Immature natural killer cell (primary cell): ENCODE measurements at regions not wholly inside any gene's neighbourhood (a gene's known extent, or its start where the extent isn't known, plus 50 kb on each side); places are given as distances from the start of the nearest gene placed in this dataset.

Experiments
- DNase-seq, 3 donors: peaks; one replicate each; pipeline ENCODE4 v3.0.0; 2022; ENCODE audit warnings: mixed read lengths in 1 of 3
- H3K27ac Mint-ChIP-seq, 6 donors: one replicate each; pipeline ENCODE4 v1.8.0; 2020; ENCODE audit warnings: mixed read lengths in 6 of 6, mild to moderate bottlenecking in 5 of 6, inconsistent platforms in 4 of 6, moderate library complexity in 3 of 6
- H3K27me3 Mint-ChIP-seq, 3 donors: one replicate each; pipeline ENCODE4 v1.8.0; 2020 to 2021; ENCODE audit warnings: low read depth in 3 of 3, mild to moderate bottlenecking in 3 of 3, mixed read lengths in 3 of 3, moderate library complexity in 3 of 3, inconsistent platforms in 1 of 3
- H3K36me3 Mint-ChIP-seq, 3 donors: one replicate each; pipeline ENCODE4 v1.8.0; 2020; ENCODE audit warnings: mixed read lengths in 3 of 3, inconsistent platforms in 2 of 3, mild to moderate bottlenecking in 2 of 3
- H3K4me1 Mint-ChIP-seq, 2 donors: one replicate each; pipeline ENCODE4 v1.8.0; 2020; ENCODE audit warnings: inconsistent platforms in 2 of 2, mild to moderate bottlenecking in 2 of 2, mixed read lengths in 2 of 2, moderate library complexity in 1 of 2
- H3K4me3 Mint-ChIP-seq, 5 donors: one replicate each; pipeline ENCODE4 v1.8.0; 2020; ENCODE audit warnings: mild to moderate bottlenecking in 5 of 5, mixed read lengths in 5 of 5, inconsistent platforms in 3 of 5, moderate library complexity in 3 of 5
- H3K9me3 Mint-ChIP-seq, 6 donors: one replicate each; pipeline ENCODE4 v1.8.0; 2020; ENCODE audit warnings: mild to moderate bottlenecking in 6 of 6, mixed read lengths in 6 of 6, inconsistent platforms in 4 of 6, moderate library complexity in 3 of 6

DNA sequence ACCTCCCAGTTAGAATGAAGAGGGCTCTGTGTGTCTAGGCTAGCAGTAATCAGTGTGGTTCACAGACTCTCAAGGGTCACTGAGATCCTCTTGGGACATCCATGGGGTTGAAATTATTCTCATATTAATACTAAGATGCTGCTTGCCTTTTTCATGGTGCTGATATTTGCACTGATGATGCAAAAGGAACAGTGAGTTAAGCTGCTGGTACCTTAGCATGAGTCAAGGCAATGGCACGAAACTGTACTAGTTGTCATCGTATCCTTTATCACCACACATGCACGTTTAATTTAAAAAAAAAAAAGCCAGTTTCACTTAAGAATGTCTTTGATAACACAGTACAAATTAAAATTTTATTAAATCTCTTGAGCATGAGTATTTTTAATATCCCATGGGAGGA, 151.9 kb upstream of the TANK start:
- Mint-ChIP-seq H3K27ac (no peak overlapping the region), H3K27me3 (peaks cover 4 to 12% (median 9%) of the 10 kb centered on the region in 3 donors), H3K9me3 (peaks cover 0 to 4% (median 0%) of the 10 kb centered on the region in 6 donors), H3K4me1 (no peaks in the 10 kb centered on the region), H3K4me3 (no peak overlapping the region), H3K36me3 (no peaks in the 10 kb centered on the region)
- DNase-seq, result no peak

GRCh38 chr2:161010503-161011015, 149.7 kb upstream of the TANK start:
- Mint-ChIP-seq H3K36me3 (no peaks in the 10 kb centered on the region), H3K4me3 (no peak overlapping the region), H3K4me1 (no peaks in the 10 kb centered on the region), H3K27me3 (peaks cover 6 to 22% (median 12%) of the 10 kb centered on the region in 3 donors), H3K9me3 (peaks cover 0 to 11% (median 5%) of the 10 kb centered on the region in 6 donors), H3K27ac (no peak overlapping the region)
- no peak for DNase-seq

- Mint-ChIP-seq H3K4me3 (no peak overlapping the region), H3K27me3 (peaks cover 2 to 12% (median 4%) of the 10 kb centered on the region in 3 donors), H3K9me3 (peaks cover 0 to 14% (median 5%) of the 10 kb centered on the region in 6 donors), H3K36me3 (no peaks in the 10 kb centered on the region), H3K27ac (no peak overlapping the region), H3K4me1 (no peaks in the 10 kb centered on the region)
- no peak for DNase-seq
These were observed 142.3 kb upstream of the TANK start for GRCh38 chr2:161017780-161018470.

- no peak for DNase-seq
- Mint-ChIP-seq H3K27me3 (peaks cover 1 to 8% (median 2%) of the 10 kb centered on the region in 3 donors), H3K36me3 (no peaks in the 10 kb centered on the region), H3K4me3 (no peak overlapping the region), H3K4me1 (no peaks in the 10 kb centered on the region), H3K9me3 (peaks cover 0 to 13% (median 4%) of the 10 kb centered on the region in 6 donors), H3K27ac (no peak overlapping the region)
These were observed 140.9 kb upstream of the TANK start for GRCh38 chr2:161019311-161019710.

GRCh38 chr2:161020437-161020836, 139.8 kb upstream of the TANK start:
- H3K27me3 Mint-ChIP-seq, result peaks cover 0 to 2% (median 2%) of the 10 kb centered on the region in 3 donors
- no peak overlapping the region for H3K27ac Mint-ChIP-seq
- H3K36me3 Mint-ChIP-seq, result no peaks in the 10 kb centered on the region
- no peak overlapping the region for H3K4me3 Mint-ChIP-seq
- no peak for DNase-seq
- H3K4me1 Mint-ChIP-seq, result no peaks in the 10 kb centered on the region
- H3K9me3 Mint-ChIP-seq, result peaks cover 0 to 4% (median 0%) of the 10 kb centered on the region in 6 donors

- no peak overlapping the region for H3K4me3 Mint-ChIP-seq
- peaks cover 0 to 4% (median 2%) of the 10 kb centered on the region in 3 donors for H3K27me3 Mint-ChIP-seq
- DNase-seq, result no peak
- no peaks in the 10 kb centered on the region for H3K4me1 Mint-ChIP-seq
- no peak overlapping the region for H3K27ac Mint-ChIP-seq
- H3K36me3 Mint-ChIP-seq, result peaks cover 0 to 5% (median 0%) of the 10 kb centered on the region in 3 donors
- H3K9me3 Mint-ChIP-seq, result no peaks in the 10 kb centered on the region
These were observed 131.6 kb upstream of the TANK start for GRCh38 chr2:161028581-161028980.

GRCh38 chr2:161029321-161029720, 130.9 kb upstream of the TANK start:
- Mint-ChIP-seq H3K4me3 (no peak overlapping the region), H3K9me3 (no peaks in the 10 kb centered on the region), H3K4me1 (no peaks in the 10 kb centered on the region), H3K27me3 (peaks cover 0 to 4% (median 2%) of the 10 kb centered on the region in 3 donors), H3K27ac (no peak overlapping the region), H3K36me3 (peaks cover 0 to 5% (median 0%) of the 10 kb centered on the region in 3 donors)
- DNase-seq, result no peak

- H3K9me3 Mint-ChIP-seq, result no peaks in the 10 kb centered on the region
- no peak overlapping the region for H3K27ac Mint-ChIP-seq
- no peak for DNase-seq
- H3K4me1 Mint-ChIP-seq, result no peaks in the 10 kb centered on the region
- H3K4me3 Mint-ChIP-seq, result no peak overlapping the region
- H3K36me3 Mint-ChIP-seq, result peaks cover 0 to 5% (median 0%) of the 10 kb centered on the region in 3 donors
- H3K27me3 Mint-ChIP-seq, result peaks cover 0 to 4% (median 0%) of the 10 kb centered on the region in 3 donors
These were observed 129.8 kb upstream of the TANK start for GRCh38 chr2:161030260-161031063.

DNA sequence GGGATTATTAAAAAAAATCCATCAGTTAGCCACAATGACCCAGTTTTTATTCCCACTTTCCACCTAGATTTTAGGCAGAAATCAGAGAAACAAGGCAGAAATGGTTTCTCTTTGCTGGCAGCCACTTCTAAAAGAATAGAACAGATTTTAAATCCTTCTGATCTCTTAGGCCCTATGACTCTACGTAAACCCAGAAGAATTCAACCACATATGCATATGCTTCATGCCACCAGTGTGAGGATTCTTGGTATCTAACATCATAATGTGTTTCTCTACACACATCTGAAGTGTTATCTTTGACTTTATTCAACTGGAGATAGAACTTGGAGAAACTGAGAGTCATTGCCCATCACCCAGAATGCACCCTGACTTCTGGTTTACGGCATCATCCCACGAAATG, 128.7 kb upstream of the TANK start:
- Mint-ChIP-seq H3K4me3 (no peak overlapping the region), H3K27ac (no peak overlapping the region), H3K9me3 (no peaks in the 10 kb centered on the region), H3K4me1 (no peaks in the 10 kb centered on the region), H3K36me3 (peaks cover 0 to 5% (median 0%) of the 10 kb centered on the region in 3 donors), H3K27me3 (peaks cover 0 to under 1% (median 0%) of the 10 kb centered on the region in 3 donors)
- DNase-seq, result no peak

DNA sequence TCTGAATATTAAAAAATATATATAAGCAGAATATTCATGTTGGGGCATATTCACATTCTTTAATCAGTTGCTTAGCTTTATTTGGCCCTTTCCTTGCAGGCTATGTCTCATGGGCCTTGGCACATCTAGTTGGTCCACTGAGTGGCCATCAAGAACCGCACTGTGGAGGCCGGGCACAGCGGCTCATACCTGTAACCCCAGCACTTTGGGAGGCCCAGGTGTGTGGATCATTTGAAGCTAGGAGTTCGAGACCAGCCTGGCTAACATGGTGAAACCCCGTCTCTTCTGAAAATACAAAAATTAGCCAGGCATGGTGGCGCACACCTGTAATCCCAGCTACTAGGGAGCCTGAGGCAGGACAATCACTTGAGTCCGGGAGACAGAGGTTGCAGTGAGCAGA, 127.6 kb upstream of the TANK start:
- no peak overlapping the region for H3K27ac Mint-ChIP-seq
- peaks cover 0 to 2% (median 0%) of the 10 kb centered on the region in 3 donors for H3K27me3 Mint-ChIP-seq
- no peak overlapping the region for H3K4me3 Mint-ChIP-seq
- H3K4me1 Mint-ChIP-seq, result no peaks in the 10 kb centered on the region
- H3K9me3 Mint-ChIP-seq, result no peaks in the 10 kb centered on the region
- no peak for DNase-seq
- peaks cover 0 to 5% (median 0%) of the 10 kb centered on the region in 3 donors for H3K36me3 Mint-ChIP-seq

GRCh38 chr2:161033059-161033660, 127.1 kb upstream of the TANK start:
- H3K4me1 Mint-ChIP-seq, result no peaks in the 10 kb centered on the region
- DNase-seq, result no peak
- peaks cover 0 to 5% (median 0%) of the 10 kb centered on the region in 3 donors for H3K36me3 Mint-ChIP-seq
- H3K9me3 Mint-ChIP-seq, result no peaks in the 10 kb centered on the region
- no peak overlapping the region for H3K4me3 Mint-ChIP-seq
- peaks cover 0 to 2% (median 0%) of the 10 kb centered on the region in 3 donors for H3K27me3 Mint-ChIP-seq
- no peak overlapping the region for H3K27ac Mint-ChIP-seq

GRCh38 chr2:161036926-161037325, 123.3 kb upstream of the TANK start:
- Mint-ChIP-seq H3K4me3 (no peak overlapping the region), H3K9me3 (no peaks in the 10 kb centered on the region), H3K4me1 (no peaks in the 10 kb centered on the region), H3K36me3 (no peaks in the 10 kb centered on the region), H3K27me3 (peaks cover 2 to 6% (median 2%) of the 10 kb centered on the region in 3 donors), H3K27ac (no peak overlapping the region)
- no peak for DNase-seq

GRCh38 chr2:161039071-161039470, 121.2 kb upstream of the TANK start:
- peaks cover 2 to 6% (median 2%) of the 10 kb centered on the region in 3 donors for H3K27me3 Mint-ChIP-seq
- H3K27ac Mint-ChIP-seq, result no peak overlapping the region

DNA sequence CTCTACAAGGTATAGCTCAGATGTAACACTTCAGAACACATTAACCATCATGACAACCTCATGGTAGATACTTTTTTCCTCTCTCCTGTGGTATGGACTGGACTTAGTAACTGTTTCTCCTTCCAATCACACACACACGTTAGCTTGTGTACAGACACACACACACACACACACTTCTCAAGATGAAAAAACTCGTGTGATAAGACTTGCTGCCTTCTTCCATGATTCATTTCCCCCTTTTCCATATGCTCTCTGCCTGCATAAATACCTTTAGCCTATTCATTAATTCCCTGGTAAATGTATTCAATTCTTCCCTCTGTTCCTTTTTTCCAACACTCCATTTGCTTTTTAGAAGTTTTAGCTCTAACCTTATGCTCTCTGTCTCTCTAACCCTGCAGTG, 118.9 kb upstream of the TANK start:
- peaks cover 2 to 6% (median 2%) of the 10 kb centered on the region in 3 donors for H3K27me3 Mint-ChIP-seq
- no peaks in the 10 kb centered on the region for H3K36me3 Mint-ChIP-seq
- H3K4me3 Mint-ChIP-seq, result no peak overlapping the region
- no peaks in the 10 kb centered on the region for H3K9me3 Mint-ChIP-seq
- no peak overlapping the region for H3K27ac Mint-ChIP-seq
- DNase-seq, result no peak
- H3K4me1 Mint-ChIP-seq, result no peaks in the 10 kb centered on the region

More at GRCh38 chr2:161039071-161039470, 121.2 kb upstream of the TANK start:
- DNase-seq, result no peak
- no peaks in the 10 kb centered on the region for H3K9me3 Mint-ChIP-seq
- no peaks in the 10 kb centered on the region for H3K36me3 Mint-ChIP-seq
- no peak overlapping the region for H3K4me3 Mint-ChIP-seq
- H3K4me1 Mint-ChIP-seq, result no peaks in the 10 kb centered on the region
